ENCODE measurements at regions not wholly inside any gene's neighbourhood (a gene's known extent, or its start where the extent isn't known, plus 50 kb on each side); places are given as distances from the start of the nearest gene placed in this dataset.
"Not testable (repeated sequence)": the region's sequence is repeated elsewhere in the genome, so short reads cannot be mapped to it uniquely, and the experiment has no call there.

DNA sequence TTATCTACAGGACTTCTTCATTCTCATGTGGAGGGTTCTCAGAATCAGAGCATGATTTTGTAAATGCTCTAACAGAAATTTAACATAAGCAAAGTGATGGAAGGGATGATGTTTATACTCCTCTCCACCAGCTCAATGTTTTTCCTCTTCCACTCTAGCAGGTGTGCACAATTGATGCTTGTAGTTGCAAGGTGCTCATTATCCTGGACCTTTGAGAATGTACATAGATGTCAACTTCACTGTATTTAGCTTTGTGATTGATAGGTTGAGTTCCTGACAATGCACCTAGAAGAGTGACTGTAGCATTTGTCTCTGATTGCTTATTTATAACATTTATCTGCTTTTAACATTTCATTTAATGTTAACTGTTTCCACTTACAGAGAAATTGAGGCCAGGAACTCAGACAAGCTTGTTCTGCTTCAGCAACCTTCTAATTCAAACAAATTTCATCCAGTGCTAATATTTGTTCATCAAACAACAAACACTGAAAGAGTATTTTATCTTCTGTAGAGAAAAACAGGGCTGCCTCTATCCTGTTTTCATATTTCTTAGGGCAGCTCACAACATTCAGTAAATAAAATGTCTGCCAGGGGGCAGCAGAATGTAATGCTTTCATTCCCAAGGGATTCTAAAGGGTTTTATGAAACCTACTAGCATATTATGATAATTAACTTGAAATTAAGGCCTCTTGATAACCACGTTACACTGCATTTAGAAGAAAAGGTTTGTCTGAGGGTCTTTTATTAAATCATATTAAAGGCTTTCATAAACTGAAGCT is 127.9 kb upstream of the NOL4 start:
- no peak for DNase-seq (ENCODE audit: low spot score)

- DNase-seq (ENCODE audit: low spot score), result no peak
Measured at GRCh38 chr18:34354351-34354750, 129.6 kb upstream of the NOL4 start.

- no peak for DNase-seq (ENCODE audit: low spot score)
Measured at GRCh38 chr18:34357944-34358580, 133.3 kb upstream of the NOL4 start.

GRCh38 chr18:34358923-34359322 is 134.2 kb upstream of the NOL4 start:
- DNase-seq (ENCODE audit: low spot score), result no peak

DNA sequence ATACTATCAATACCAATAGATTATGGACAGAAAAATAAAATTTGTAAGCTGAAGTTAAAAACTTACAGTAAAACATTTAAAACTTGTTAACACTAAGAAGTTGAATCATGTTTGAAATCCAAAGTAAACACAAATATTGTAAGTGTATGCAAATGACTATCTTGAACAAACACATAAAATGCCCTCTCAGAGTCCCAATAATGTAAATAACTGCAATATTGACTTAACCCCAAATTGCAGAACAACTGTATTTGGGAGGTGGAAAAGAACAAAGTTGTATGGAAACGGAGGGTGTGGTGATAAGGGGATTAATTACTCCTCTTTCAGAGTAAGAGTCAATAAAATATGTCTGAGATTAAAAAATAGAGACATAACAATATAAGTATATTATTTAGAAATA is 140.0 kb upstream of the NOL4 start:
- DNase-seq (ENCODE audit: low spot score), result no peak

GRCh38 chr18:34370704-34371395 is 146.1 kb upstream of the NOL4 start:
- no peak for DNase-seq (ENCODE audit: low spot score)

DNA sequence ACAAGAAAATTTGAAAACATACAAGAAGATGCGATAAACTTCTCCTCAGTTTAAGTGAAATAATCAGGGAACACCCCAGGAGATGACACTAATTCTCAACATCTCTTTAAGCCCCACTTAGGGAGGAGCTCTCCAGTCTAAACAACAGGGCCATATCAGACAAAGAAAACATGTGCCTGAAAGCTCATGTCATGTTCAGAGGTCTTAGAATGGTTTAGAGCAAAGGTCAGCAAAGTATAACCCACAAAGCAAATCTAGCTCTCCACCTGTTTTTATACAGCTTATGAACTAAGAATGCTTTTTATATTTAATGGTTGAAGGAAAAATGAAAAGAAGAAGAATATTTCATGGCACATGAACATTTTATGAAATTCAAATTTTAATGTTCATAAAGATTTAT is 155.6 kb upstream of the NOL4 start:
- DNase-seq (ENCODE audit: low spot score), result no peak

DNA sequence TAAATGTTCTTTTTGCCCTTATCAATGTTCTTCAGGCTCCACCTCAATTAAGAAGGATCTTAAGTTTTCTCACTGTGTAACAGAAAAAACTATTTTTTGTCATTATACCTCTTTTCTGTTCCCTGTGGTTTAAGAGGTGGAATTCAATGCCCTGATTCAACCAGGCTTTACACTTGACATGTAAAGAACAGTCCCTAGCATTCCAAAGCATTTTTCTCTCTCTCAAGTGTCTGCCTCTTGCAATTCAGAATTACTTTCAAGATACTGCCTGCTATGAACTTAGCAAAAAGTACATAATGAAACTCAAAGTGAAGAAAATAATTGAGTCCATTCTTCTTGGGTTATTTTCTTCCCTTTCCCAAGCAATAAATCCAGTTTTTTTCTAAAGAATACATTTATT is 160.6 kb upstream of the NOL4 start:
- no peak for DNase-seq (ENCODE audit: low spot score)

DNA sequence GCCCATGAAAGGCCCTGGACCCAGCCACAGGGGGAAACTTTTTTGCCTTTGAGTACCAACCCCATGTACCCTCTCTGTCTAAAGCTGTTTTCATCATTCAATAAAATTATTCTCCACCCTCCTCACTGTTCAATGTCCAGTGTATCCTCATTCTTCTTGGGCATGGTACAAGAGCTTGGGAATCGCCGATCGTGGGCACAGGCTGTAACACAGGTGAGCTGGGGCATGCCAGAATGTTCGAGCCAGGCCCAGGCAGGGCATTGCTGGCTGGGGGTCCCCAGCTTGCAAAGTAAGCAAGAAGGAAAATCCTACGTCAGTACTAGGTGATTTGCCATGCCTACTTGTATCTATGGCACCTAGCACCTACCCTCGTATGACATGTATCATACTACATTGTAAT is 162.1 kb upstream of the NOL4 start:
- DNase-seq (ENCODE audit: low spot score), result no peak

- no peak for DNase-seq (ENCODE audit: low spot score)
Measured at GRCh38 chr18:34397286-34397896, 172.7 kb upstream of the NOL4 start.

- DNase-seq (ENCODE audit: low spot score), result no peak
Measured at GRCh38 chr18:34399892-34400291, 175.2 kb upstream of the NOL4 start.

- DNase-seq (ENCODE audit: low spot score), result no peak
Measured at GRCh38 chr18:34400834-34401233, 176.1 kb upstream of the NOL4 start.

GRCh38 chr18:34401775-34402174 is 177.1 kb upstream of the NOL4 start:
- no peak for DNase-seq (ENCODE audit: low spot score)

GRCh38 chr18:34407471-34407870 is 182.8 kb upstream of the NOL4 start:
- not testable (repeated sequence) for DNase-seq (ENCODE audit: low spot score)

DNA sequence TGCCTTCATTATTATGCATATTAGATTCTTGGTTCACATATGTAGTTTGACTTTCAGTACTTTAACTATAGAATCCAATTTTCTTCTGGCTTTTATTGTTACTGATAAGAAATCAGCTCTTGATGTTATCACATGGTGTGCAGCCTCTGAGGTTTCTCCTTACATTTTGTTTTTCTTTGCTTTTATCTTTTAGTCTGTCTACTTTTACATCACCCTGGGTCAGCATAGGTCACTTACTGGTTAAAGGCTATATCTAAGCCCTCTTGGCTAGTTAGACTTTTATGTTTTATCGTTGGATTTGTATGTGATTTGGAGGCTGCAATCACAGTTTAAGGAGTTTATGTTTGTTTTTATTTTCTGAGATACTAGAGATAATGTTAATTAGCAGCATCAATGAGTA is 187.2 kb upstream of the NOL4 start:
- DNase-seq (ENCODE audit: low spot score), result no peak

- no peak for DNase-seq (ENCODE audit: low spot score)
Measured at GRCh38 chr18:34431042-34431441, 206.3 kb upstream of the NOL4 start.

DNA sequence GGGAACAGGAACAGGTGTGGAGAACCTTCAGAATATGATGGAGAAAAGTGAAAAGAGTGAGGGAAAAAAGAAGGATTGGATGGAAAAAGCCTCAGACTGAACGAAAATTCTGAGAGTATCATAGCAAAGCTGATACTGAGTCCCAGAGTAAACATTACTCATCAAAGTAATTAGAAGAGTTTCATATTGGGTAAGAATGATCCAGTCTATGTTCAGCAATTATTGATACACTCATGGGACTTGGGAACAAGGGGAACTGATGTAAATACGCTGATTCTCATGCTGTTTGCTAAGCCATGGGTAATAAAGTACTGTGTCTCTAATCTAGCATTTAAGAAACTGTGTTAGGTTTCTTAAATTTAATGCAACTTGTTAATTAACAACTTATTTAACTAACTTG is 219.9 kb upstream of the NOL4 start:
- DNase-seq (ENCODE audit: low spot score), result no peak

GRCh38 chr18:34448662-34449061 is 223.9 kb upstream of the NOL4 start:
- DNase-seq (ENCODE audit: low spot score), result no peak

GRCh38 chr18:34457761-34458160 is 233.0 kb upstream of the NOL4 start:
- DNase-seq (ENCODE audit: low spot score), result no peak

DNA sequence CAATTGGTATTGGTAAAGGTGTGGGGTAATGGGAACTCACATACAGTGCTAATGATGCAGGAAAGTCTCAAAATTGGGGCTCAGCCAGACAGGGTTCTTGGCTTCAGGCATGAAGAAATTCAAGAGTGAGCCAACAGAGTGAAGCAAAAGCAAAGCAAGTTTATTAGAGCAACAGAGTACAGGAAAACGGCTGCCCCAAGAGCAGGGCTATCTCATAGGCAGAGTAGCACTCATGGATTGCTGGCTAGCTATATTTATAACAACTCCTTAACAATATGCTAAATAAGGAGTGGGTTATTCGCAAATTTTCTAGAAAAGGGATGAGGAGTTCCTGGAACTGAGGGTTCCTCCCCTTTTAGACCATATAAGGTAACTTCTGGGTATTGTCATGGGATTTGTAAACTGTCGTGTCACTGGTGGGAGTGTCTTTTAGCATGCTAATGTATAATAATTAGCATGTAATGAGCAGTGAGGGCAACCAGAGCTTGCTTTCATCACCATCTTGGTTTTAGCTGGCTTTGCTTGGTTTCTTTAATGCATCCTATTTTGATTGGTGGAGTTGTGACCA is 233.8 kb upstream of the NOL4 start:
- DNase-seq (ENCODE audit: low spot score), result no peak

DNA sequence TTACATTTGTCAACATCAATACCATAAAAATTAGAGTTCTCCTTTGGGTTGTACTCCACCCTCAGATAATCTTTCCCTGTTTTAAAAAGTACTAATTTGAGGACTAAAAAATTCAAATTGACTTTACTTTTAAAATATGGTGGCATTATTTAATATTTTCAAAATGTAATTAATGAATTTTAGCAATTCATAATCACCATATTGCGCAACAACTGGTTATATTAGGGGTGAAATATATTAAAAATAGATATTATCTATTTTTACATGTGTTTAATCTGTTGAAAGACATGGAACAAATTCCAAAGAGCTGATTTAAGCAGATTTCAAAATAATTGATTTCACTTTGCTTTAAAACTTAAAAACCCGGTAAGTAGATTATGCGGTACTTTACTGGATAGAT is 236.6 kb upstream of the NOL4 start:
- DNase-seq (ENCODE audit: low spot score), result no peak

GRCh38 chr18:34467058-34467457 is 242.3 kb upstream of the NOL4 start:
- no peak for DNase-seq (ENCODE audit: low spot score)
